ENCODE measurements at regions not wholly inside any gene's neighbourhood (a gene's known extent, or its start where the extent isn't known, plus 50 kb on each side); places are given as distances from the start of the nearest gene placed in this dataset.

- TF ChIP-seq POLR2A (IDR thresholded peaks at IDR 0.05) (no peak), POLR2AphosphoS5 (IDR thresholded peaks at IDR 0.05) (no peak)
- TF ChIP-seq, protein P1, sequence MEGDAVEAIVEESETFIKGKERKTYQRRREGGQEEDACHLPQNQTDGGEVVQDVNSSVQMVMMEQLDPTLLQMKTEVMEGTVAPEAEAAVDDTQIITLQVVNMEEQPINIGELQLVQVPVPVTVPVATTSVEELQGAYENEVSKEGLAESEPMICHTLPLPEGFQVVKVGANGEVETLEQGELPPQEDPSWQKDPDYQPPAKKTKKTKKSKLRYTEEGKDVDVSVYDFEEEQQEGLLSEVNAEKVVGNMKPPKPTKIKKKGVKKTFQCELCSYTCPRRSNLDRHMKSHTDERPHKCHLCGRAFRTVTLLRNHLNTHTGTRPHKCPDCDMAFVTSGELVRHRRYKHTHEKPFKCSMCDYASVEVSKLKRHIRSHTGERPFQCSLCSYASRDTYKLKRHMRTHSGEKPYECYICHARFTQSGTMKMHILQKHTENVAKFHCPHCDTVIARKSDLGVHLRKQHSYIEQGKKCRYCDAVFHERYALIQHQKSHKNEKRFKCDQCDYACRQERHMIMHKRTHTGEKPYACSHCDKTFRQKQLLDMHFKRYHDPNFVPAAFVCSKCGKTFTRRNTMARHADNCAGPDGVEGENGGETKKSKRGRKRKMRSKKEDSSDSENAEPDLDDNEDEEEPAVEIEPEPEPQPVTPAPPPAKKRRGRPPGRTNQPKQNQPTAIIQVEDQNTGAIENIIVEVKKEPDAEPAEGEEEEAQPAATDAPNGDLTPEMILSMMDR (IDR thresholded peaks at IDR 0.05): no peak
These were observed 446.7 kb upstream of the TMEM132C start for GRCh38 chr12:127820271-127820670.

All from prostate gland (tissue), 2 donors.